Brain microvascular endothelial cell (primary cell): ENCODE measurements at regions not wholly inside any gene's neighbourhood (a gene's known extent, or its start where the extent isn't known, plus 50 kb on each side); places are given as distances from the start of the nearest gene placed in this dataset.

ENCODE experiments used
- DNase-seq: peaks from one replicate; pipeline ENCODE4 v3.0.0-alpha.2; 2020
- H3K27ac ChIP-seq: fragments of 250-450 bp; sonication (Bioruptor Pico); 2 replicates; pipeline ENCODE4 v1.5.1; 2020; ENCODE audit warnings: mild to moderate bottlenecking, moderate library complexity
- H3K27me3 ChIP-seq: fragments of 250-450 bp; sonication (Bioruptor Pico); replicated peaks from 2 replicates; pipeline ENCODE4 v1.5.1; 2020; ENCODE audit warnings: mild to moderate bottlenecking
- H3K36me3 ChIP-seq: fragments of 250-450 bp; sonication (Bioruptor Pico); replicated peaks from 2 replicates; pipeline ENCODE4 v1.5.1; 2020; ENCODE audit warnings: mild to moderate bottlenecking
- H3K4me3 ChIP-seq: 2 replicates; pipeline ENCODE4 v1.5.1; 2011; ENCODE audit warnings: low read depth, mild to moderate bottlenecking, control low read depth, low read length, moderate library complexity
- in situ Hi-C: cut with HindIII; loops from 2 replicates; pipeline ENCODE4 v1.10.0; 2017; ENCODE audit warnings: low sequenced_read_pairs, low pct_ligation_motif_present
- TF ChIP-seq, protein P1 (sequence below): IDR thresholded peaks from 2 replicates; pipeline ENCODE4 v1.5.1; 2011; ENCODE audit warnings: low read depth, mild to moderate bottlenecking, moderate library complexity, low read length, control low read depth, inconsistent platforms; ENCODE audit errors: missing control alignments

DNA sequence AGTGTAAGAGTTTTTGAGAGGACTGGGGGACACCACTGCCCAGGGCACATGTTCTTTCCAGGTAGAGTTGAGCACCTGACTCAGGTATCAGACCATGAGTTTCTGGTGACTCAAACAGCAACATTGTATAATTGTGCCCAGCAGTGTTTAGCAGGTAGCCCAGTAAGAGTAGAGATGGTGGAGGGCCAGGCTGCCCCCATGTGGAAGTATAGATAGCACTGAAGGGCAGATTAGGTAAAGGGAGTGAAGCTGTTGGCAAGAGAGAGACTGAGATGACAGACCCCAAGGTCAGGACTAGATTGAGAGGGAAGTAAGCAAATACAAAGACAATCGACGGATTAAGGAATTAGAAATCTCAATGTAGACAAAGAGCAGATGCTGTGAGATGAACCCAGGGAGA, 74.6 kb downstream of the TRIM42 start:
- in situ Hi-C loops = no loop called here
- H3K4me3 ChIP-seq = no peak overlapping the region
- H3K27me3 ChIP-seq = no peaks in the 10 kb centered on the region
- TF ChIP-seq, protein P1, sequence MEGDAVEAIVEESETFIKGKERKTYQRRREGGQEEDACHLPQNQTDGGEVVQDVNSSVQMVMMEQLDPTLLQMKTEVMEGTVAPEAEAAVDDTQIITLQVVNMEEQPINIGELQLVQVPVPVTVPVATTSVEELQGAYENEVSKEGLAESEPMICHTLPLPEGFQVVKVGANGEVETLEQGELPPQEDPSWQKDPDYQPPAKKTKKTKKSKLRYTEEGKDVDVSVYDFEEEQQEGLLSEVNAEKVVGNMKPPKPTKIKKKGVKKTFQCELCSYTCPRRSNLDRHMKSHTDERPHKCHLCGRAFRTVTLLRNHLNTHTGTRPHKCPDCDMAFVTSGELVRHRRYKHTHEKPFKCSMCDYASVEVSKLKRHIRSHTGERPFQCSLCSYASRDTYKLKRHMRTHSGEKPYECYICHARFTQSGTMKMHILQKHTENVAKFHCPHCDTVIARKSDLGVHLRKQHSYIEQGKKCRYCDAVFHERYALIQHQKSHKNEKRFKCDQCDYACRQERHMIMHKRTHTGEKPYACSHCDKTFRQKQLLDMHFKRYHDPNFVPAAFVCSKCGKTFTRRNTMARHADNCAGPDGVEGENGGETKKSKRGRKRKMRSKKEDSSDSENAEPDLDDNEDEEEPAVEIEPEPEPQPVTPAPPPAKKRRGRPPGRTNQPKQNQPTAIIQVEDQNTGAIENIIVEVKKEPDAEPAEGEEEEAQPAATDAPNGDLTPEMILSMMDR = no peak
- H3K36me3 ChIP-seq = no peaks in the 10 kb centered on the region
- H3K27ac ChIP-seq = no peak overlapping the region
- DNase-seq = no peak

DNA sequence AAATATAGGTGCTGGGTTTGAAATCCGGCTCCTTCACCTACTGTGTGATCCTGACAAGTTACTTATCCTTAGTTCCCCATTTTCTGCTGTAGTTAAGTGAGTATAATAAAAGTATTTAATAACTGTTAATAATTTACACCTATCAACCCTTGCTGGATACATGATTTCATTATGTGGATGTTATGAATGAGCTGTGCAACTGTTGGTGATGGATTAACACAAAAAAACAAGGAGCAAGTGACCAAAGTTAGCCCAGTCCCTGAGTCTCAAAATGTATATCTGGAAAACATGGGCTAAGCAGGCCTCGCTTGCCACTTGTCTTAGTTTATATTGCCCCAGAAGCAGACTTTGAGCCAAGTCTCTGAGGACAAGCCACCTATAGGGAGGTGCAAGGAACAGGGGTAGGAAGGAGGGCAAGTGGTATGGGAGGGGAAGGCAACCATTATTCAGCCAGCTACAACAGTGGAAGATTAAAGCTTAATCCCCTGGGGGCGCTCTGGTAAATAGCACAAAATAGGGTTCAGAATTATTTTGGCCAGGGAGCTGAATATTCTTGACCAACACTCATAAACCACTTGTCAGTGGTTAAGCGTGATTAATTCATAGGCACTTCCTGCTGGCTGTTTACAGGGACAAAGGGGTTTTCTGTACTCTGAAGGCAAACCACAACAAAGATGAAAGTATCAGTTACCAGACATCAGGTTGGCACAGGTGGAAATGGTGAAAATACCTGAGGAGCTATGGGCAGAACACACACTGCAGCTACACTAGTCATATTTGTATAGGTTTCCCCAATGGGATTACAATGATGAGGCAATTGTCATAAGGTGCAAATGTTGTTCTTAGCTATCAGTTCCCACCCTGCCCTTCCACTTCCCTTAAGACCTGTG, 76.2 kb downstream of the TRIM42 start:
- no peak overlapping the region for H3K27ac ChIP-seq
- H3K36me3 ChIP-seq = no peaks in the 10 kb centered on the region
- TF ChIP-seq, protein P1 = no peak
- no peak for DNase-seq
- in situ Hi-C loops = no loop called here
- H3K4me3 ChIP-seq = no peak overlapping the region
- H3K27me3 ChIP-seq = no peaks in the 10 kb centered on the region

- DNase-seq = no peak
- Histone ChIP-seq H3K27me3 (no peaks in the 10 kb centered on the region), H3K36me3 (no peaks in the 10 kb centered on the region), H3K27ac (no peak overlapping the region), H3K4me3 (no peak overlapping the region)
- in situ Hi-C loops = no loop called here
- TF ChIP-seq, protein P1 = no peak
These were observed 77.1 kb downstream of the TRIM42 start for GRCh38 chr3:140754936-140755335.

DNA sequence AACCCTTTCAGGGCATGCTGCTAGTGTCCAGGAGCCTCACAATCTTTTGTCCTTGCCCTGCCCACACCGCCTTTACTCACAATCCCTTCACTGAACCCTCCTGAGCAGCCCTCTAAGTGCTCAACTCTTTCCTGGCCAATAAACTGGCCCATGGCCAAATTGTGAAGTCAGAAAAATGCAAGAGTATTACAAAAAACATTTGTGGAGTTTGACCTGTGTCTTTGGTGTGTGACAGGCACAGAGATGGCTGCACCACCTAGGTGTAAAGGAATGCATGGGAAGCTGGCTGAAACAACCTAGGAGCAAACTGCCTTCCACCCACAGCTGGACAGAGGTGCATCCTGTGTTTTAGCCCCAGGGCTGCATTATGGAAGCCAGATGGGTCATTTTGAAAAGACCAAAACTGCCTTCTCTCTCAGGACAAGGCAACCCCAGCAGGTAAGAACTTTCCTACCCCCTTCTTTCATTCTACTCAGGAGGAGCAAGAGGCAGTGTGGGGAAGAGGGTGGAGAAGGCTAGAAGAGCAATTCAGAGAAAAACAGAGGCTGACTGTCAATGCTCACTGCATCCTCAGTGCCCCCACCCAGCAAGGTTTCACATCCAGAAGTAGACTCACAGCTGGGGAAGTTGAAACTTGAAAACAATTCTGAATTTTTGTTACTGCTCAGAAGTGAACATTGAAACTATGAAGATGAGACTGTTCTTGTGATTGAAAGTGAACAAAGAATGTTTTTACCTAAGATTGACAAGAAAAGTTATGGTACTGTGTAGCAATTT, 78.6 kb downstream of the TRIM42 start:
- Histone ChIP-seq H3K4me3 (no peak overlapping the region), H3K27ac (no peak overlapping the region), H3K36me3 (no peaks in the 10 kb centered on the region), H3K27me3 (no peaks in the 10 kb centered on the region)
- in situ Hi-C loops = no loop called here
- TF ChIP-seq, protein P1 = no peak
- no peak for DNase-seq

GRCh38 chr3:140758791-140759444, 81.1 kb downstream of the TRIM42 start:
- no peak overlapping the region for H3K4me3 ChIP-seq
- in situ Hi-C loops = no loop called here
- H3K27me3 ChIP-seq = no peaks in the 10 kb centered on the region
- no peaks in the 10 kb centered on the region for H3K36me3 ChIP-seq
- TF ChIP-seq, protein P1 = no peak
- H3K27ac ChIP-seq = no peak overlapping the region
- no peak for DNase-seq
